ENCODE measurements at regions not wholly inside any gene's neighbourhood (a gene's known extent, or its start where the extent isn't known, plus 50 kb on each side); places are given as distances from the start of the nearest gene placed in this dataset.
"Not testable (repeated sequence)": the region's sequence is repeated elsewhere in the genome, so short reads cannot be mapped to it uniquely, and the experiment has no call there.

DNA sequence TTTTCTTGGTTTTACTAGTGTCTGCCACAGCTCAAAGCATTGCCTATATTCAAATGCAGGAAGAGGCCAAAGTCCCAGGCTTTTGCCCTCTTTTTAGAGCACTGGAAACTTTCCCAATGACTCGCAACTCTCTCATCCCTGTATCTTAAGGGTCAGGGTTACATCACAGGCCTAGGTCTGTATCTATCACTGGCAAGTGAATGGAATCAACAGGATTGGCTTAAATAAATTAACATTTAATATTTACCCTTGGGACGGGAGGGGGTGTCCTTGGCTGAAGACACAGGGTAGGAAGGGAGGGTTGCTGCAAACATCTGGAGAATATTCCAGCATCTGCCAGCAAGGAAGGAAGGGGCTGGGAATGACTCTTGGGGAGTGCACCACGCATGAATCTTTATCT is 242.6 kb downstream of the SLC4A3 start:
- H3K27me3 Mint-ChIP-seq: no peaks in the 10 kb centered on the region
- H3K36me3 Mint-ChIP-seq: no peaks in the 10 kb centered on the region
- ATAC-seq: no peak

DNA sequence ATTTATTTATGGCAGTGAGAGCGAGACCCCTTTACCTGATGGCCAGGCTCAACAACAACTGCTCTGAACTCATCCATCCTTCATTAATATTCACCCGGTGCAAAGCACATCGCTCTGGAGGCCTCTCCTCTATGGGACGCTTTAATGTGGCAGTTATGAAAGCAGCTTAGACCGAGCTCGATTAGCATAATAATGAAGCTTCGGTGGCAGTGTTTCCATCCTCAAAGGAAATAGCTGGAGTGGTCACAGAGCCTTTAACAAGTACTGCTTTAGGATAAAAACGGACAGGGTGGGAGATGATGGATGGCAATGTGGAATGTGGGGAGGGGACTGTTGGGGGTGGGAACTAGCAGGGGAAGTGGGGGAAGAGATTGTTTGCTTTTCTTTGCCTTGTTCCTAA is 243.9 kb downstream of the SLC4A3 start:
- no peak overlapping the region for H3K27ac Mint-ChIP-seq
- H3K4me1 Mint-ChIP-seq: no peaks in the 10 kb centered on the region
- ATAC-seq: no peak
- no peak overlapping the region for H3K4me3 Mint-ChIP-seq
- H3K9me3 Mint-ChIP-seq: peaks cover 4% of the 10 kb centered on the region
- H3K27me3 Mint-ChIP-seq: no peaks in the 10 kb centered on the region
- no peaks in the 10 kb centered on the region for H3K36me3 Mint-ChIP-seq

More for the DNA sequence above, 242.6 kb downstream of the SLC4A3 start:
- Mint-ChIP-seq H3K4me3 (no peak overlapping the region), H3K4me1 (no peaks in the 10 kb centered on the region), H3K27ac (no peak overlapping the region), H3K9me3 (peaks cover 4% of the 10 kb centered on the region)

DNA sequence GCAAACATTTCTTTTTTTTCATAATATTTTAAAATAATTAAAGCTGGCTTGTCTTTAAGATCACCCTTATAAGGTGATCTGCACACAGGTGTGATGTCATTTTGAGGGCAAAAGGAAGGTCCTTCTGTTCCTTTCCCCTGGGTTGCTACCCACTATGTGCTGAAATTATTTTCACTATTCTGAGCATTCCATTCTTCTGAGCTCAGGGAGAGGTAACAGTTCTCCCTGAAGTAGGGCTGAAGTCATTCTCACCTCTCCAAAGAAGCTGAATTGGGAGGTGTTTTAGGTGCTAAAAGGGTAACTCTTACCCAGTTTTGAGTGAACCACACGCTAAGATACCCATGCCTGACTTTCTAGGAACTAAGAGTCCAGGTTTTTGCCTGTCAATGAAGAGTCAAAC is 247.6 kb downstream of the SLC4A3 start:
- Mint-ChIP-seq H3K4me3 (no peak overlapping the region), H3K27me3 (no peaks in the 10 kb centered on the region), H3K36me3 (no peaks in the 10 kb centered on the region), H3K27ac (no peak overlapping the region), H3K4me1 (no peaks in the 10 kb centered on the region), H3K9me3 (no peaks in the 10 kb centered on the region)
- no peak for ATAC-seq

DNA sequence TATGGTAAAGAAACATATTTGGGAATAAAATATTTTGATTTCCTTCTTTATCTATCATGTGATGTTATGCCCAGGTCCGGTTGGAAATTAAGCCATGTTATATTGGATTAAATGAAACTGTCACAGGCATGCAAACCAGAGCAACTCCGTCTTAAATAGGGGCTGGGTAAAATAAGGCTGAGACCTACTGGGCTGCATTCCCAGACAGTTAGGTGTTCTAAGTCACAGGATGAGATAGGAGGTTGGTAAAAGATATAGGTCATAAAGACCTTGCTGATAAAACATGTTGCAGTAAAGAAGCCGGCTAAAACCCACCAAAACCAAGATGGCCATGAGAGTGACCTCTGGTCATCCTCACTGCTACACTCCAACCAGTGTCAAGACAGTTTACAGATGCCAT is 248.6 kb downstream of the SLC4A3 start:
- H3K4me3 Mint-ChIP-seq, H3K36me3 Mint-ChIP-seq, H3K9me3 Mint-ChIP-seq, H3K27ac Mint-ChIP-seq, H3K4me1 Mint-ChIP-seq, ATAC-seq, H3K27me3 Mint-ChIP-seq: not testable (repeated sequence)

DNA sequence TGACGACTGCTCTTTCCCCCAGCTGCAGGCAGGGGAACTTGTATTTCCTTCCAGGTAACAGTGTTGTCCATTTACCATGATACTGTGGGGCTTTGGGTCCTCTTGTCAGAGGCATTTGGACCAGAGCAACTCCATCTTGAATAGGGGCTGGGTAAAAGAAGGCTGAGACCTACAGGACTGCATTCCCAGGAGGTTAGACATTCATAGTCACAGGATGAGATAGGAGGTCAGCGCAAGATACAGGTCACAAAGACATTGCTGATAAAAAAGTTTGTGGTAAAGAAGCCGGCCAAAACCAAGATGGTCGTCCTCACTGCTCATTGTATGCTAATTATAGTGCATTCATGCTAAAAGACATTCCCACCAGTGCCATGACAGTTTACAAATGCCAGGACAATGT is 249.5 kb downstream of the SLC4A3 start:
- Mint-ChIP-seq H3K4me1 (no peaks in the 10 kb centered on the region), H3K27me3 (no peaks in the 10 kb centered on the region), H3K36me3 (no peaks in the 10 kb centered on the region), H3K4me3 (no peak overlapping the region), H3K27ac (no peak overlapping the region), H3K9me3 (no peaks in the 10 kb centered on the region)
- ATAC-seq: no peak

DNA sequence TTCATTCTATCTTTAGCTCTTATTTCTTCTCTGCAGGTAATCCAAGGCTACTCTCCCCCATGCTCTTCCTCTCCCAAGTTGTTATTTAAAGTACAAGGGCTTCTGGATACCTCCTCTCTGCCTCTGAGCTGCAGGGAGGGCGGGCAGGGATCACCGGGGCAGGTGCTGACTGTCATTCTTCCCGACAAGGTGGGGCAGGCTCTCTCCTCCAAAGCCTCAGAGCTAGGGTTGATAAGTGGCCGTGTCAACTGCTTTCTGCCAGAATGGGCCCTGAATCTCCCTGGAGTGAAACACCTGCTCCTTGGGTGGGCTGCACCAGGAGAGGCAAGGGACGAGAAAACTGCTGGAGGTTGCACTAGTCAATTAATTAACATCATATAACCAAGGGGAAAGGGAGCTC is 250.3 kb downstream of the SLC4A3 start:
- no peak overlapping the region for H3K27ac Mint-ChIP-seq
- H3K36me3 Mint-ChIP-seq: no peaks in the 10 kb centered on the region
- H3K9me3 Mint-ChIP-seq: no peaks in the 10 kb centered on the region
- no peak overlapping the region for H3K4me3 Mint-ChIP-seq
- ATAC-seq: no peak
- H3K27me3 Mint-ChIP-seq: no peaks in the 10 kb centered on the region
- no peaks in the 10 kb centered on the region for H3K4me1 Mint-ChIP-seq

DNA sequence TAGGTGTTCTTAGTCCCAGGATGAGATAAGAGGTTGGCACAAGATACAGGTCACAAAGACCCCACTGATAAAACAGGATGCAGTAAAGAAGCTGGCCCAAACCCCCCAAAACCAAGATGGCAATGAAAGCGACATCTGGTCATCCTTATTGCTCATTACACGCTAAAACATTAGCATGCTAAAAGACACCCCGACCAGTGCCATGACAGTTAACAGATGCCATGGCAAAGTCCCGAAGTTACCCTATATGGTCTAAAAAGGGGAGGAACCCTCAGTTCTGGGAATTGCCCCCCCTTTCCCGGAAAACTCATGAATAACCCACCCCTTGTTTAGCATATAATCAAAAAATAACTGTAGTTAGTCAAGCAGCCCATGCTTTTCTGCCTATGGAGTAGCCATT is 251.1 kb downstream of the SLC4A3 start:
- Mint-ChIP-seq H3K27me3 (peaks cover 4% of the 10 kb centered on the region), H3K4me1 (no peaks in the 10 kb centered on the region), H3K27ac (no peak overlapping the region), H3K9me3 (no peaks in the 10 kb centered on the region), H3K36me3 (no peaks in the 10 kb centered on the region), H3K4me3 (no peak overlapping the region)
- ATAC-seq: no peak

DNA sequence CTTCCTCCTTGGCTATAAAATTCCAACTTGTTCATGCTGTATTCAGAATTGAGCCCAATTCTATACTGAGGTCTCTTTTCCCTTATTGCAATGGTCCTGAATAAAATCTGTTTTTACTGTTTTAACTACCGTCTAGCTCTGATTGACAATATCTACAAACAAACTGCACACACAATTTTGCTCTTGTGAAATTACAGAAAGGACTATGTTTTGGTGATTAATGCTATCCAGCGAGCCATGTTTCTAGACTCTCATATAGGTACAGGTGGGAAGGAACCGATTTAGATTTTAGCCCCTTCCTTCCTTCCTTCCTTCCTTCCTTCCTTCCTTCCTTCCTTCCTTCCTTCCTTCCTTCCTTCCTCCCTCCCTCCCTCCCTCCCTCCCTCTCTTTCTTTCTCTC is 254.4 kb downstream of the SLC4A3 start:
- H3K9me3 Mint-ChIP-seq: no peaks in the 10 kb centered on the region
- no peak for ATAC-seq

DNA sequence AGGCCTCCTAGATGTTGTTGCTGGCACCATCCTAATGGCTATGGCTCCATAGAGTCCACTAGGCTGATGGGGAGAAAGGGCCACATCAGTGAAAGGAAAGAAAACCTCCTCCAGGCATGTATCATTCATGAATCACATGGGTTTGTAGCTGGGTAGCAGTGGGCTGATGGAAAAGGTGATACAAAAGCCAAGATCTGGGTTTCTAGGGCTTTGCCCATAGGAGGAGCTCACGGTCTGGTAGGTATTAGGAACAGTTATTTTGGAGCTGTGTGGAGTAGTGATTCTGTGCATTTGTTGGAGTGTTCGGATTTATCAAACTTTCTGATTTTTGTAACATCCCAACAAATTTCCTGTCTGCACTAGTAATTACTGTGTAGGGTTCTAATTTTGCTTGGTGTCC is 259.2 kb downstream of the SLC4A3 start:
- no peaks in the 10 kb centered on the region for H3K36me3 Mint-ChIP-seq
- no peaks in the 10 kb centered on the region for H3K9me3 Mint-ChIP-seq
- H3K4me1 Mint-ChIP-seq: no peaks in the 10 kb centered on the region
- H3K27me3 Mint-ChIP-seq: peaks cover 27% of the 10 kb centered on the region
- no peak overlapping the region for H3K27ac Mint-ChIP-seq
- no peak overlapping the region for H3K4me3 Mint-ChIP-seq
- no peak for ATAC-seq

More for the DNA sequence above, 254.4 kb downstream of the SLC4A3 start:
- Mint-ChIP-seq H3K27ac (no peak overlapping the region), H3K27me3 (peaks cover 27% of the 10 kb centered on the region), H3K4me1 (no peaks in the 10 kb centered on the region), H3K36me3 (no peaks in the 10 kb centered on the region), H3K4me3 (no peak overlapping the region)

DNA sequence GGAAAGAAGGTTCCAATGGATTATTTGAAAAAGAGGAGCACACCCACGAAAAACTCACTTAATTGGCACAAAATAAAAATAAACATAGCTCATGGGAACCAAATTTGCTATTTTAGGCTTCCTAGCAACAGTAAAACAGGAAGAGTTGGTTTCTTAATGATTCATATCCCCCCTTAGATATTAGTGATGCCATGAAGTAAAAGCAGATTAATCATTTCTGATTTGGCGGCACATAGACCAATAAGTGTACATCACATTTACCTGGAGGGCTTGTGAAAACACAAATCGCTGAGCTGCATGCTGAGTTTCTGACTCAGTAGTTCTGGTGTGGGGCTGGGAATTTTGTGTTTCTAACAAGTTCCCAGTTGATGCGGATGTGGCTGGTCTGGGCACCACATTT is 260.4 kb downstream of the SLC4A3 start:
- no peaks in the 10 kb centered on the region for H3K9me3 Mint-ChIP-seq
- H3K4me3 Mint-ChIP-seq: no peak overlapping the region
- no peak for ATAC-seq
- H3K4me1 Mint-ChIP-seq: no peaks in the 10 kb centered on the region
- no peak overlapping the region for H3K27ac Mint-ChIP-seq
- H3K27me3 Mint-ChIP-seq: peaks cover 27% of the 10 kb centered on the region
- H3K36me3 Mint-ChIP-seq: no peaks in the 10 kb centered on the region

DNA sequence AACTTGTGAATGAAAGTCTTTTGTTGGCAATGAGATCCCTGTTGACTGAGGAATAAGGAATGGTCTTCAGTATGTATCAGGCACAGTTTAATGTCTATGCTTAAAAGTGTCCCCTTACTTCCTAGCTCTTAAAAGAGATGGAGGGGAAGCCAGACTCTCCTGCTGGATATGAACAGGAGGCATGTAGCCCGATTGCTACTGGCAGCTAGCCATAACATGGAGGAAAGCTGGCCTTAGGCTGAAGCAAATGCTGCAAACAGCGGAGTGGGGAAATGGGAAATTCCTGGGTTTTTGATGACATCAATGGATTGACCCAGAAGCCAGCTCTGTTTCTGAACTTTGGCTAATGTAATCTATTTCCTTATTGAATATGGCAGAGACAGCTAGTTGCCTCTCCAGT is 266.1 kb downstream of the SLC4A3 start:
- no peaks in the 10 kb centered on the region for H3K27me3 Mint-ChIP-seq
- H3K36me3 Mint-ChIP-seq: no peaks in the 10 kb centered on the region
- no peak for ATAC-seq
- no peak overlapping the region for H3K4me3 Mint-ChIP-seq
- H3K4me1 Mint-ChIP-seq: no peaks in the 10 kb centered on the region
- no peak overlapping the region for H3K27ac Mint-ChIP-seq
- peaks cover 3% of the 10 kb centered on the region for H3K9me3 Mint-ChIP-seq

DNA sequence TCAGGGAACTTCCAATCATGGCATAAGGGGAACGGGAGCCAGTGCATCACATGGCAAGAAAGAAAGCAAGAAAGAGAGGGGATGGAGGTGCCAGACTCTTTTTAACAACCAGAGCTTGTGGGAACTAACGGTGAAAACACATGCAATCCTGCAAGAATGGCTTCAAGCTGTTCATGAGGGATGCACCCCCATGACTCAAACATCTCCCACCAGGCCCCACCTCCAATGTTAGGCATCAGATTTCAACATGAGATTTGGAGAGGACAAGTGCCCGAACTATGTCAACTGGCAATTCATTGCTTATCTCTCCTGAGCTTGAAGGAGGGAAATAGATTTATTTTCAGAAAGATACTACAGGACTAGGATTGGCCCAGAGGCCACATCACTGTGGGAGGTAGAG is 270.0 kb downstream of the SLC4A3 start:
- Mint-ChIP-seq H3K27ac (no peak overlapping the region), H3K4me1 (no peaks in the 10 kb centered on the region), H3K36me3 (no peaks in the 10 kb centered on the region), H3K9me3 (peaks cover 3% of the 10 kb centered on the region), H3K27me3 (peaks cover 5% of the 10 kb centered on the region), H3K4me3 (no peak overlapping the region)
- no peak for ATAC-seq

DNA sequence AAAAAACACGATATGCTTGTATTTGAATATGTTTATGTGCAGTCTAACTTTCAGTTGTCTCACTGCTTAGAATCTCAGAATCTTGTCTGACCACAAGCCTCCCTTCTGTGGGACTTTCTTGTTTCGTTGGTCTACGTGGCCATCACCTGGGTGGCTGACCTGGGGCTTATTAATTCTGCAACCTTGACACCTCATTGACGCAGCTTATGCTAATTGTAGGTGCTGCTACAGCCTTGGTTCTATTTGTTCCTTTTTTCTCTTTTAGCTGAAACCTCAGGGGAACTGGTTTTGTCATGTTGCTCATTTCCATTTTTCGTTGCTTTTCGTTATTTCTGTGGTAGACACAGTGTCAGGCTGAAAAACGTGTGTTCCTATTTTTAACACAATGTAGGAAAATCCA is 273.7 kb downstream of the SLC4A3 start:
- H3K4me3 Mint-ChIP-seq: no peak overlapping the region
- no peaks in the 10 kb centered on the region for H3K36me3 Mint-ChIP-seq
- no peak overlapping the region for H3K27ac Mint-ChIP-seq
- no peaks in the 10 kb centered on the region for H3K9me3 Mint-ChIP-seq
- no peaks in the 10 kb centered on the region for H3K4me1 Mint-ChIP-seq
- ATAC-seq: peak; percentile 65
- H3K27me3 Mint-ChIP-seq: peaks cover 10% of the 10 kb centered on the region

DNA sequence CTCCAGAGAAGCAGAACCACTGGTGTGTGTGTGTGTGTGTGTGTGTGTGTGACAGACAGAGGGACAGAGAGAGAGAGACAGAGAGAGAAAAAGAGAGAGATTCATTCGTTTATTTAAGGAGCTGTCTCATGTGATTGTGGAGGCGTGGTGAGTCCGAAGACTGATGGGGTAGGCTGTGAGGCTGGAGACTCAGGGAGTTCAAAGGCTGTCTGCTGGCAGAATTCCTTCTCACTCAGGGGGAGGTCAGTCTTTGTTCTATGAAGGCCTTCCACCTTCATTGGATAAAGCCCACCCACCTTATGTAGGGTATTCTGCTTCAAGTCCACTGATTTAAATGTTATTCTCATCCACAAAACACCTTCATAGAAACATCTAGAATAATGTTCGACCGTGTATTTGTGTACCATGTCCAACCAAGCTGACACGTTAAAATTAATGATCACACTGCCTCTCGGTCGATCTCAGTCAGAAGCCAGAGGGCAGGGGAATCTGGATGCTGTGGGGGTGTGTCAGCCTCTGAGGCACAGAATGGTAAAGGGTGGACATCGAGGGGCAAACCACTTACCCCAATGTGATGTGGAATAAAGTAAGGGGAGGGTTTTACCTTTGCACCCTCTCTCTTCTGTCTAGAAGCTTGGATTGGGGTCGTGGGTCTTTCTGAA is 275.6 kb downstream of the SLC4A3 start:
- H3K4me3 Mint-ChIP-seq: no peak overlapping the region
- no peaks in the 10 kb centered on the region for H3K36me3 Mint-ChIP-seq
- H3K27ac Mint-ChIP-seq: no peak overlapping the region
- peaks cover 10% of the 10 kb centered on the region for H3K27me3 Mint-ChIP-seq
- H3K4me1 Mint-ChIP-seq: no peaks in the 10 kb centered on the region
- ATAC-seq: no peak
- no peaks in the 10 kb centered on the region for H3K9me3 Mint-ChIP-seq

DNA sequence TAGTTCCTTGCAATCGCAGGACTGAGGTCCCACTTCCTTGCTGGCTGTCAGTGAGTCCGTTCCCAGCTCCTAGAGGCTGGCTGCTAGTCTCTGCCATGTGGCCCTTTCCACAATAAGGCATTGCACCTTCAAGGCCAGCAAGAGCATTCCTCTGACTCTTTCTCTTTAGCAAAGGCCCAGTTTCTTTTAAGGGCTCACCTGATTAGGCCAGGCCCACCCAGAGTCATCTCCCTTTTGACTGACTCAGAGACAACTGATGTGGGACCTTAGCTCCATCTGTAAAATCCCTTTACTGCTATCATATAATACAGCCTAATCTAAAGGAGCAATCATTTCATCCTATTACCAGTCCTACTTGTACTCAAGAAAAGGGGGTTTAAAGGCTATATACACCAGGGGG is 278.2 kb downstream of the SLC4A3 start:
- H3K4me1 Mint-ChIP-seq: no peaks in the 10 kb centered on the region
- ATAC-seq: no peak
- H3K27me3 Mint-ChIP-seq: peaks cover 10% of the 10 kb centered on the region
- H3K4me3 Mint-ChIP-seq: no peak overlapping the region
- H3K9me3 Mint-ChIP-seq: no peaks in the 10 kb centered on the region
- no peak overlapping the region for H3K27ac Mint-ChIP-seq
- no peaks in the 10 kb centered on the region for H3K36me3 Mint-ChIP-seq

DNA sequence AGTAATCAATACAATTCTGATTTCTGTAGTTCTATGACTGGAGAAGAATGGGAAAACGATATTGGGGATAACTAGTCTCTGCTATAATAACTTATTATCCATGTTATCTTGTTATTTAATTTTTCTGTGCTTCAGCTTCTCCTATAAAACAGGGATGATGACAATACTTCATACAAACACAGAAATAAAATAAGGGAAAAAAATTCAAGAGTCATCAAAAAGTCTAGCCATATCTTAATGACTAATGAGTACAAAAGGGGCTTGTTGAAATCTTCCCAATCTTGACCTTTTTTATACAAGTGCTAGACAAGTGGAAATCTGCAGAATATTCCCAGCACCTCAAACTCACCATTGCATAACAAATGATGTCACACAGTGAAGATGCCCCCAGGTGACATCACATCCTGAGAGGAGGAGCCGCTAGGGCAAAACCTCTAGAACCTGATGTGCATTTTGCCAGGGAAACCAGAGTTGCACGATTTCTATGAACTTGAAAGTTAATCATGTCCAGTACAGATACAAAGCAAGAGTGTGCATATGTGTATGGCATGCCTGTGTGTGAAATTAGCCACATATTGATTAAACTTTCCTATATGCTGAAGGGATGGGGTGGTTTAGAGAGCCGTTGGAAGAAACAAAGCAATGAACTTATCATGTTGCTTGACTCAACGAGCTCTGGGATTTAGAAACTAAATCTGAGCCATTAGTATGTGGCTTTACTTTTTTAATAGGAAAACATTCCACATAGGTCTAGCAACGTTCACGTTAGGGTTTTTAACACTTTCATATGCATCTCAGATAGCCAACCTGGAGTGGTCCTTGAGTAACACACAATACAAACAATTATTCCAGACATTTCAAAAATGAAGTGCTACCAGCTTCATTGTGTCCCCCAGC is 278.9 kb downstream of the SLC4A3 start:
- ATAC-seq: no peak
- Mint-ChIP-seq H3K4me1 (no peaks in the 10 kb centered on the region), H3K9me3 (no peaks in the 10 kb centered on the region), H3K36me3 (no peaks in the 10 kb centered on the region), H3K27ac (no peak overlapping the region), H3K27me3 (peaks cover 10% of the 10 kb centered on the region), H3K4me3 (no peak overlapping the region)

Measured in stimulated activated memory B cell treated with anti-CD40 and anti-IgM and Interleukin-4, amounts not matched to agents 10 μg/mL and 1 μg/mL and 100 μg/mL, for 72 hours (primary cell).